Mesenchymal stem cell (in vitro differentiated cells and primary cell): ENCODE measurements at regions not wholly inside any gene's neighbourhood (a gene's known extent, or its start where the extent isn't known, plus 50 kb on each side); places are given as distances from the start of the nearest gene placed in this dataset.

Source experiments
- DNase-seq: peaks from one replicate; pipeline ENCODE4 v3.0.0-alpha.2; 2013
- H2AFZ ChIP-seq: one replicate; pipeline ENCODE4 v1.6.1; 2013; ENCODE audit warnings: low read depth, mild to moderate bottlenecking, control low read depth, inconsistent platforms, low read length, moderate library complexity
- H2AK5ac ChIP-seq: 2 replicates; pipeline ENCODE4 v1.6.1; 2013; ENCODE audit warnings: low read length, moderate library complexity, mild to moderate bottlenecking, inconsistent platforms; ENCODE audit not compliant: severe bottlenecking
- H2BK120ac ChIP-seq: one replicate; pipeline ENCODE4 v1.6.1; 2013; ENCODE audit warnings: low read depth, mild to moderate bottlenecking, inconsistent platforms, low read length, moderate library complexity
- H2BK12ac ChIP-seq, 2 experiments: one replicate each; pipeline ENCODE4 v1.6.1; 2013; ENCODE audit warnings: inconsistent platforms in 2 of 2, low read length in 2 of 2, mild to moderate bottlenecking in 2 of 2, moderate library complexity in 2 of 2, control low read depth in 1 of 2
- H2BK15ac ChIP-seq: one replicate; pipeline ENCODE4 v1.6.1; 2013; ENCODE audit warnings: mild to moderate bottlenecking, low read depth, inconsistent platforms; ENCODE audit not compliant: poor library complexity, severe bottlenecking
- H2BK5ac ChIP-seq: 2 replicates; pipeline ENCODE4 v1.6.1; 2013; ENCODE audit warnings: low read depth, mild to moderate bottlenecking, low read length, control low read depth, inconsistent platforms; ENCODE audit not compliant: poor library complexity, severe bottlenecking
- H3K14ac ChIP-seq, 2 experiments: one replicate each; pipeline ENCODE4 v1.6.1; 2013; ENCODE audit warnings: inconsistent platforms in 2 of 2, low read length in 2 of 2, control low read depth in 1 of 2, mild to moderate bottlenecking in 1 of 2, moderate library complexity in 1 of 2
- H3K18ac ChIP-seq, 2 experiments: one replicate each; pipeline ENCODE4 v1.6.1; 2013; ENCODE audit warnings: inconsistent platforms in 2 of 2, low read length in 2 of 2, control low read depth in 1 of 2, low read depth in 1 of 2, mild to moderate bottlenecking in 1 of 2
- H3K23ac ChIP-seq, 2 experiments: one replicate each; pipeline ENCODE4 v1.6.1; 2013; ENCODE audit warnings: inconsistent platforms in 2 of 2, low read length in 2 of 2, mild to moderate bottlenecking in 2 of 2, moderate library complexity in 2 of 2, control low read depth in 1 of 2
- H3K27ac ChIP-seq: 2 replicates; pipeline ENCODE4 v1.5.1; 2013; ENCODE audit warnings: mild to moderate bottlenecking, moderate library complexity, low read length, control low read depth, inconsistent platforms; ENCODE audit not compliant: poor library complexity, severe bottlenecking
- H3K27me3 ChIP-seq, 2 experiments: 2 replicates each; pipeline versions ENCODE4 v1.6.1 to v1.7.0; 2013; ENCODE audit warnings: low read length in 2 of 2, mild to moderate bottlenecking in 2 of 2, moderate library complexity in 2 of 2, control low read depth in 1 of 2, inconsistent platforms in 1 of 2; ENCODE audit not compliant: control insufficient read depth in 1 of 2, insufficient read depth in 1 of 2
- H3K36me3 ChIP-seq, 2 experiments: 2 replicates each; pipeline versions ENCODE4 v1.6.1 to v1.7.0; 2013; ENCODE audit warnings: low read length in 2 of 2, control low read depth in 1 of 2, inconsistent platforms in 1 of 2, low read depth in 1 of 2, mild to moderate bottlenecking in 1 of 2; ENCODE audit not compliant: insufficient read depth in 2 of 2, control insufficient read depth in 1 of 2
- H3K4ac ChIP-seq, 2 experiments: one replicate each; pipeline ENCODE4 v1.6.1; 2013; ENCODE audit warnings: inconsistent platforms in 2 of 2, low read length in 2 of 2, mild to moderate bottlenecking in 2 of 2, moderate library complexity in 2 of 2, control low read depth in 1 of 2, low read depth in 1 of 2
- H3K4me1 ChIP-seq: 2 replicates; pipeline ENCODE4 v1.6.1; 2013; ENCODE audit warnings: low read depth, low read length, control low read depth; ENCODE audit not compliant: control insufficient read depth, insufficient read depth
- H3K4me2 ChIP-seq: 2 replicates; pipeline ENCODE4 v1.6.1; 2013; ENCODE audit warnings: low read length, mild to moderate bottlenecking, inconsistent platforms; ENCODE audit not compliant: poor library complexity, severe bottlenecking
- H3K4me3 ChIP-seq, 2 experiments: 2 replicates each; pipeline versions ENCODE4 v1.5.1 to v1.7.0; 2013; ENCODE audit warnings: low read length in 2 of 2, mild to moderate bottlenecking in 2 of 2, control low read depth in 1 of 2, low read depth in 1 of 2; ENCODE audit not compliant: insufficient read depth in 1 of 2
- H3K79me1 ChIP-seq: replicated peaks from 2 replicates; pipeline ENCODE4 v1.6.1; 2013; ENCODE audit warnings: mild to moderate bottlenecking, control low read depth, low read length, inconsistent platforms; ENCODE audit not compliant: poor library complexity, severe bottlenecking
- H3K9ac ChIP-seq: 2 replicates; pipeline ENCODE4 v1.7.0; 2013; ENCODE audit warnings: mild to moderate bottlenecking, low read length, moderate library complexity
- H3K9me3 ChIP-seq: 2 replicates; pipeline ENCODE4 v1.7.0; 2013; ENCODE audit warnings: mild to moderate bottlenecking, low read length; ENCODE audit not compliant: control insufficient read depth
- H4K8ac ChIP-seq: one replicate; pipeline ENCODE4 v1.6.1; 2013; ENCODE audit warnings: inconsistent platforms, mild to moderate bottlenecking, low read length, moderate library complexity
- H4K91ac ChIP-seq: one replicate; pipeline ENCODE4 v1.6.1; 2013; ENCODE audit warnings: mild to moderate bottlenecking, low read length, inconsistent platforms
- whole genome bisulfite sequencing: methylation state at CpG from one replicate; pipeline ENCODE4 v1.1.7; 2013; ENCODE audit warnings: mixed read lengths; 5-methylcytosine and 5-hydroxymethylcytosine counted together

GRCh38 chr16:5874899-5875298, 777.3 kb upstream of the EEF2KMT start:
- Histone ChIP-seq H3K14ac (no peak overlapping the region), H3K4me3 (no peak overlapping the region), H2BK120ac (no peak overlapping the region), H2AK5ac (no peak overlapping the region), H2BK5ac (no peak overlapping the region), H2AFZ (no peak overlapping the region), H3K9ac (no peak overlapping the region), H3K36me3 (no peaks in the 10 kb centered on the region), H4K8ac (no peak overlapping the region), H3K23ac (no peak overlapping the region), H3K4me2 (no peak overlapping the region), H3K27ac (no peak overlapping the region), H3K4me1 (no peaks in the 10 kb centered on the region), H3K27me3 (no peaks in the 10 kb centered on the region), H3K79me1 (no peaks in the 10 kb centered on the region), H3K9me3 (no peaks in the 10 kb centered on the region), H4K91ac (no peak overlapping the region), H2BK15ac (no peak overlapping the region), H2BK12ac (no peak overlapping the region), H3K18ac (no peak overlapping the region), H3K4ac (no peak overlapping the region)
- no peak for DNase-seq
- 57% methylated on average over 1 of the region's 4 CpGs for WGBS

- no peak for DNase-seq
- no peaks in the 10 kb centered on the region for H3K9me3 ChIP-seq
- H2BK15ac ChIP-seq: no peak overlapping the region
- H3K27ac ChIP-seq: no peak overlapping the region
- H3K79me1 ChIP-seq: no peaks in the 10 kb centered on the region
- H3K4me1 ChIP-seq: no peaks in the 10 kb centered on the region
- no peak overlapping the region for H2AFZ ChIP-seq
- H2BK5ac ChIP-seq: no peak overlapping the region
- no peak overlapping the region for H3K18ac ChIP-seq
- no peak overlapping the region for H2BK12ac ChIP-seq
- no peaks in the 10 kb centered on the region for H3K27me3 ChIP-seq
- H4K91ac ChIP-seq: no peak overlapping the region
- no peak overlapping the region for H3K4me2 ChIP-seq
- H3K23ac ChIP-seq: no peak overlapping the region
- H3K4me3 ChIP-seq: no peak overlapping the region
- no peak overlapping the region for H2AK5ac ChIP-seq
- H3K9ac ChIP-seq: no peak overlapping the region
- H2BK120ac ChIP-seq: no peak overlapping the region
- no peak overlapping the region for H3K4ac ChIP-seq
- WGBS: 55% methylated on average over 2 of the region's 4 CpGs
- no peak overlapping the region for H4K8ac ChIP-seq
- H3K36me3 ChIP-seq: no peaks in the 10 kb centered on the region
- no peak overlapping the region for H3K14ac ChIP-seq
These were observed 775.6 kb upstream of the EEF2KMT start for GRCh38 chr16:5873221-5873620.

GRCh38 chr16:5870886-5871691, 773.5 kb upstream of the EEF2KMT start:
- no peaks in the 10 kb centered on the region for H3K27me3 ChIP-seq
- no peaks in the 10 kb centered on the region for H3K79me1 ChIP-seq
- no peak overlapping the region for H3K4me3 ChIP-seq
- H4K8ac ChIP-seq: no peak overlapping the region
- no peak overlapping the region for H2AK5ac ChIP-seq
- no peak overlapping the region for H3K27ac ChIP-seq
- no peak overlapping the region for H3K18ac ChIP-seq
- no peak overlapping the region for H3K14ac ChIP-seq
- H2BK120ac ChIP-seq: no peak overlapping the region
- H3K4me2 ChIP-seq: no peak overlapping the region
- DNase-seq: no peak
- H2AFZ ChIP-seq: no peak overlapping the region
- no peak overlapping the region for H2BK12ac ChIP-seq
- no peak overlapping the region for H2BK15ac ChIP-seq
- no peak overlapping the region for H3K23ac ChIP-seq
- H3K9ac ChIP-seq: no peak overlapping the region
- no peaks in the 10 kb centered on the region for H3K4me1 ChIP-seq
- no peaks in the 10 kb centered on the region for H3K36me3 ChIP-seq
- H3K9me3 ChIP-seq: no peaks in the 10 kb centered on the region
- 44% methylated on average over 8 of the region's 11 CpGs for WGBS
- no peak overlapping the region for H3K4ac ChIP-seq
- no peak overlapping the region for H2BK5ac ChIP-seq
- no peak overlapping the region for H4K91ac ChIP-seq

- no peak overlapping the region for H2BK12ac ChIP-seq
- no peaks in the 10 kb centered on the region for H3K79me1 ChIP-seq
- no peak overlapping the region for H3K23ac ChIP-seq
- H4K8ac ChIP-seq: no peak overlapping the region
- 74% methylated on average over 7 of the region's 7 CpGs for WGBS
- no peak overlapping the region for H3K9ac ChIP-seq
- H3K4me2 ChIP-seq: no peak overlapping the region
- no peak overlapping the region for H2AFZ ChIP-seq
- no peak overlapping the region for H3K27ac ChIP-seq
- H3K4me3 ChIP-seq: no peak overlapping the region
- no peak overlapping the region for H2AK5ac ChIP-seq
- H4K91ac ChIP-seq: no peak overlapping the region
- H2BK15ac ChIP-seq: no peak overlapping the region
- no peak overlapping the region for H2BK120ac ChIP-seq
- no peaks in the 10 kb centered on the region for H3K4me1 ChIP-seq
- no peak overlapping the region for H2BK5ac ChIP-seq
- no peaks in the 10 kb centered on the region for H3K36me3 ChIP-seq
- no peak for DNase-seq
- H3K27me3 ChIP-seq: no peaks in the 10 kb centered on the region
- H3K14ac ChIP-seq: no peak overlapping the region
- H3K18ac ChIP-seq: no peak overlapping the region
- peaks cover 3% of the 10 kb centered on the region for H3K9me3 ChIP-seq
- no peak overlapping the region for H3K4ac ChIP-seq
These were observed 769.7 kb upstream of the EEF2KMT start for GRCh38 chr16:5867250-5867649.
